Middle frontal gyrus (tissue), 1 donor: ENCODE measurements at regions not wholly inside any gene's neighbourhood (a gene's known extent, or its start where the extent isn't known, plus 50 kb on each side); places are given as distances from the start of the nearest gene placed in this dataset.

ENCODE experiments used
- DNase-seq: peaks from one replicate; pipeline ENCODE4 v3.0.0-alpha.2; 2015; ENCODE audit warnings: low spot score; ENCODE audit errors: extremely low spot score

DNA sequence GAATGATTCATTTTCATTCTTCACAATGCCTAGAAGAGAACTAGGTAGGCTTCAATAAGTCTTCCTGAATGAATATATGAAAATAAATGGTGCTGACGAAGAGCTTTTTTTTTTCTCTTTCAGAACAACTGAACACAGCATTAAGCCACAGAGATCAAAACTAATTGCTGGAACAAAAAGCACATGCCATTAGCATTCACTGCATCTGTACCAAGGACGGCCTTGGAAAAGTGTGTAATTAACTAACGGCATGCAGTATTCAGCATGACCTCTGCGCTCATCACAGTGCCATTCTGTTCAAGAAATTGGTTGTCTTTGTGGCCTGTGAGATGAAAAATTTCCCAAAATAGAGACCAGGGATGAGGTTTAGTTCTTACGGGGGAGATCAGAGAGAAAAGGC, 99.3 kb downstream of the NUDT12 start:
- DNase-seq: no peak

DNA sequence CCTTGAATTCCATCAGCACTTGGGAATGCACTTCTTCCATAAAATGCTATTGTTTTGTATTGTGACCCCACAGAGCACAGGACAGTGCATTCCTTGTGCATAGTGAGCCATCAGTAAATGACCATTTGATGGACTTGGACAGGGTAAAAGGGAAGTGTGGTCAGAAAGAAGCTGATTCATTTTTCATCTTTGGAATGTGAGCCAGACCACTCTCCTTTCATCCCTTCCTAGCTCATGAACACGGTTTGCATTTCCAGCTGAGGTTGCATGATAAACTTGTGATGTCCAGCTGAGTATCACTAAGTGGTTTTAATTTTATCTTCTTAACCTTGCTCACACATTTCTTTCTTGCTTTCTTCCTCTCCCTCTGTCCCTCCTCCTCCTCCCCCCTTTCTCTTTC, 101.3 kb downstream of the NUDT12 start:
- DNase-seq: no peak

DNA sequence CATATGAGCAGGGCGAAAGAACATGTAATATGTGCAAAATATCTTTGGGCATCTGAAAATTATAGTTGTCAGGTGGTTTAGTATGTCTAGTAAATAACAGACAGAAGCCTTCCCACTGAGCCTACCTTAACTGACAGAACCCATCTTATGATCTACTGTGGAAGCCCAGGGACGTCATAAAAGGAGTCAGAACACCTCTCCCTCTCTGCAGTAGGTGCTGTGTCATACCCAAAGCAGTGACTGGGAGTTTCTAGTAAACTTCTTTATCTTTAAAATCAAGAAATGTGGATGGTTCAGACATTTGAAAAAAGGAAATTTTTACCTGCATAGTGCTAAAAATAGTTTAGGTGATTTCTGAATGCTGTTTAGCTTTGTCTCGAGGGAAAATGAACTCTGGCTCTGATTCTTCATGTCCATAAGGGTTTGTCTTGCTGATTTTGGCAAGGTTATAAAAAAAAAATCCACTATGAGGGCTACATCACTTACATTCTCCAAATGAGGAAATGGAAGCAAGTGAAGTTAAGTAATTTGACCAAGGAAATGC, 104.0 kb downstream of the NUDT12 start:
- DNase-seq: no peak

DNA sequence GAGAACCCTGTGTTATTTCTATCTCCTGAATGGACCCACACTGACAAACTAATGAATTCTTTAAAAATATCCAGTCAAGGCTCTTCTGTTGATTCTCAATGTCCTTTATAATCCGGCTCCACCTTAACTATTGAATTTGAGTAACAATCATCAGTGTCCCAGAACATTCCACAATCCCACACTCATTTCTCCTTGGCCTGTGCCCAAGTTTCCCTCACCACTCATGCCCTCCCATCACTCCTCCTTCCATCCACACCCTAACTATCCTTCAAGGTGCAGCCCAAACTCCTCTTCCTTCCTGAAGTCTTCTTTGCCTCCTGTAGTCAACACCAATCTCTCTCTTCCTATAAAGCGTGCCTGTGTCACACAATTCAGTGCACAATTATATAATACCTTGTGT, 106.1 kb downstream of the NUDT12 start:
- no peak for DNase-seq

DNA sequence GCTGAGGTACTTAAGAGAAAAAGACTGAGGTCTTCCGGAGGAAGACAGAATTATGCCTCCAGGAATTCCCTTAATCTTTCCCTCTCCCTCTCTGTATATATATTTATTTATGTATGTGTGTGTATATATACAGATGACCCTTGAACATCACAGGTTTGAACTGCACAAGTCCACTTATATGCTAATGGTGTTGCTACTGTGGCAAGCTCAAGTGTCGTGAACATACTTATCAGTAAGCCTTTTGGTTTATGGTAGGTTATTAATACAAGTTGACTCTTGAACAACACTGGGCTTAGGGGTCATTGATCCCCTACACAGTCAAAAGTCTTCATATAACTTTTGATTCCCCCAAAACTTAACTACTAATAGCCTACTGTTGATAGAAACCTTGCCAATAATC, 106.8 kb downstream of the NUDT12 start:
- no peak for DNase-seq

DNA sequence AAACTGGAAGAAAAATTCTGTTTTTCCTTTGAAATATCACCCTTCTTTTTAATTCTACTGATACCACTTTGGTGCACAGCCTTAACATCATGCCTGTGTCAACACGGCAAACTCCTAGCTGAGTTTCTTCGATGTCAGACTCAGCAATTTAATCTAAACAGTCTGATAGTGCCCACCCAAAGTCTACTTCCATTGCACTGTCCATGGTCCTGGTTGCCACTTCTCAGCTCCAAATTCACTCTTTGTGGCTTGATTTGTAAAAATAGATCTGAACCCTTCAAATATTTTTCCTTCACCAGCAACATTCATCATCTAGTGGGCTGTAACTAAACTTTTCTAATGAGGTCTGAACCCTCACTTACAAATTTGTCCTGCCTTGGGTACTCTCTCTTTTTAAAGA, 107.8 kb downstream of the NUDT12 start:
- no peak for DNase-seq

DNA sequence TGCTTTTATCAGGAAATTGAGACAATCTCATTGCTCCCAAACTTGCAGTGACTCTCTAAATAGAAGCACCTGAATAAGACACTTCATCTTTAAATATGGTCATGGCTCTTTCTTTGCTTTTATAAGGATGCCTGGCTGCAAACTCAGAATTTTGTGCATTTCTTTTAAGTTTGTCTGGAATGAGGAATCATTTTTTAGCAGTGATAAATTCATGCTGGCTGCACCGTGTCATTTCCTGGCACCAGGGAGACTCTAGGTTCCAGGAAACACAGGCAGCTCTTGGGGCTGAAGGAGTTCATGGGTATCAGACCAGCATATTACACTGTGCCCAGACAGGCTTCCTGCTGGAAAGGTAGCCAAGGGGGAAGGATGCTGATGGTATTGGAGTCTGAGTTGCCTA, 109.9 kb downstream of the NUDT12 start:
- DNase-seq: no peak

DNA sequence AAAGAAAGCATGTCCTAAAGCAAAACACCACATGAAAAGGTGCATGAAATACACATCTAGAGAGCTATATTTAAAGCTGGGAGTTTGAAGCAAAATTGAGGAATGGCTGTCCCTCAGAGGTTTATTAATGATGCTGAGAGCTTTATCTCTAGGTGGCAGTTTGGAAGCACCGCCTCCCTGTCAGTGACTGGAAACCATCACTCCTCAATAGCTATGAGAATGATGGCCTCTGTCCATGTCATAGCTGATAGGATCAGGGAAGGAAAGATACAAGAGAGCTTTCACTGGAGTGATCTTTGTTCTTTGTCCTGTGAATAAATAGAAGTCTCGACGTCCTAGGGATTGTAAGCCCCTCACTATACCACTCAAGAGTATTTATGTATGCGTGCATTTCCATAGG, 110.5 kb downstream of the NUDT12 start:
- no peak for DNase-seq

DNA sequence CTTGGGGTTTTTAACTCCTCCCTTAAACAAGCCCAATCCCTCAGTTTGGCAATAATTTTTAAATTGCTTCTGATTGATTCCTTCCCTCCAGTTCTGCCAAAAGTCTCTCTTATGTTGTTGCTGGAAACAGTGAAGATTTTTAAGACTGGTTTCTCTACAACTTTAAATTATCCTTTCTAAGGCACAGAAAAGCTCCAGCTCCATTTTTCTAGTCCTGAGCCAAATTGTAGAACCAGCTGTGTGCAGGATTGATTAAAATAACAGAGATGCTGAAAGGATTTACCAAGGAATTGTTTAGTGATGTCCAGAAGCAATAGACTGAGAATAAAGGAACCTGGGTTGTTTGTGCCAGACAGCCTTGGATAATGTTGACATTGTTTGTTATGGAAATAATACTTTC, 111.3 kb downstream of the NUDT12 start:
- DNase-seq: no peak

DNA sequence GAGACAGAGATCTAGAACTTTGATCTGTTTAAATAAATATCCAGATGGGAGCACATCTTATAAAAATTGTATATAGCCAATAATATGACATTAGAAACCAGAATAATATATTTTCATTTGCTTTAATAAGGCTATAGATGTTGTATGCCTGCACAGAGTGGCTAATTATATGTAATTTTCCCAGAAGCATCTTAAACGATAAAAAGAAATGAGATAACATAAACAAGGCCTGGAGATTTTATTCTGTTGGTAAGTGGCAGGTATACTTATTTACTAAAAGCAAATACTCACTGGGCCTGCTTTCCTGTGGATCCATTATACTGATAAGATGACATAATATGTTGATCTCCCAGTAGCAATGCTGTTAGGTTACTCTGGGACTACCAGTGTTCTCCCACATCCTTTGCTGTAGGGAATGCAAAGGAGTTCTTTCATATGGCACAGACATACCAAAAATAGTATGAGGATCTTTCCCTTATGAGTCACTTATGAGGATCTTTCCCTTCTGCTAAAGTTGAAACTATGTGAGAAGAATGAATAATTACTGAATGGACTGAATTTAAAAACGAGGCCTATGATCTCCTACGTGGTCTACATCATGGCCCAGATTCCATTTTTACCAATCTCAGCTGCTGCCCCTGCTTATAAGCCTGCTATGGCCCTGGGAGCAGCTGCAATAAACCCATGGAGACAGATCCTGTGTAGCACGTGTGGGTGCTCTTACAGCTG, 112.1 kb downstream of the NUDT12 start:
- DNase-seq: no peak

DNA sequence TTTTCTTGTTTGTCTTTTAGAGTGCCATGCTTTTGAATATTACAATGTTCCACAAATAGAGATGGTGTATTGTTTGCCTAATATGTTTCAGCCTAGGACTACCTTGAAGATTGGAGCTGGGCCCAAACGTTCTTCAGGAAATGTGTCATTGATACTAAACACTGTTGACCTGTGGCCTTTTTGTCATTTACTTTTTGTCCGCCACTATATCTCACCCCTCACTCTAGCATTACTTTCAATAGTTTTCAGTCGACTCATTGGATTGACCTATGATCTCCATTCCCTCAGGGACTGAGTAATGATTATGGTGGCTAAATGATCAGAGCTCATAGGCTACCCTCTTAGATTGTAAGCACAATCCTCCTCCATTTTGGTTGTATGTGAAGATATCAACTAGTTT, 115.8 kb downstream of the NUDT12 start:
- DNase-seq: no peak

DNA sequence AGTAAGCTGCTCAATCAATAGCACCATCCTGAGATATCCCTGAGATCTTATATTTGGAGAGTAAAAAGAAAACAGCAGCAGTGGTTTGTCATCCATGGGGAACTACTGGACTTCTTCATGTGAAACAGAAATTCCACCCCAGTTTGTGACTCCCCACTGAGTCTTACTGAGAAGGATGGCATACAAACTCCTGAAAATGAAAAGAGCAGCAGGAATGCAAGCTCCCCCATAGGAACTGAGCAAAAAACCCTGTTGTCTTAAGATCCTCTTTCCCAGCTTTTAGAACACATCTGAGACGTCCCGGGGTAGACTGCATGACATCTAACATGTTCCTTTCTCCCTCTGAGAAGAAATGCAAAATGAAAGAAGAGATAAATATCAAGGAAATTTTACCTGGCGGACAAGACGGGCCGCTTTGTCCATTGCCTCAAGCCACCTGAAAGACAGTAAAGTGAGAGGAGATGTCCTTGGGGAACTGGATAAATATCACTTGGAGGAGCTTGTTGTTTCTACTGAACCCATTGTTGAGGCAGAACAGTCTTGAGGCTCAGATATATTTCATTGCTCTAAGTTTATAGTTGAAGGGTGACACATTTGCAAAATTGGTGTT, 117.1 kb downstream of the NUDT12 start:
- no peak for DNase-seq

DNA sequence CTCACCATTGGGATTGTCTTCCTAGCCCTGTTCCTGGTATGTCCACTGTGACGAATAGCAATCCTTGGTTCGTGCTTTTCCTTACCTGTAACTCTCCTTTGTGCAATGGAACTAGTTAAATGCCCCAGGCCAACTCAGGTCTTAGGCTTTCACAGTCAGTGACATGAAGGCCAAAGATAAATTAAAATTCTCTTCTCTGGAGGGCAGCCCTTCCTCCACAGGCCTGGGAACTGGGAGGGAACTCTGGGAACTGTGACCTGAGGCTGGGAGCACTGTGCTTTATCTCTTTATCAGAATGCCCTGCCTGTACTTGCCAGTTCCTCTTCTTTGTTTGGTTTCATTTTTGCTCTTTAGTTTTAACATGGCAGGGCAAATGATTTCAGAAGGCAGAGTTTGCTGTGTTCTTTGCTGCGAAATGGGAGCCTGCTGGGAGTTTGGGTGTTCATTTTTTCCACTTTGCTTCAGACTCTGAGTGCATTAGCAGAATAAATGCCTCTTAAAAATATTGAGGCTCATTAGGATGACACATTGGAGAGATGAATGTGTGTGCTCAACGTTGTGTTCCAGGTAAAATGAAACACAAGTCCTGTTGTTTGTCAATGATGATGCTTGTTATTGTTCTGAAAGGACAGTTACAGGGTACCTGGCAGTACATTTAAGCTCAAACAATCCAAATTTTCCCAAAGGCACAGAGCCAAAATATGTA, 118.1 kb downstream of the NUDT12 start:
- no peak for DNase-seq

DNA sequence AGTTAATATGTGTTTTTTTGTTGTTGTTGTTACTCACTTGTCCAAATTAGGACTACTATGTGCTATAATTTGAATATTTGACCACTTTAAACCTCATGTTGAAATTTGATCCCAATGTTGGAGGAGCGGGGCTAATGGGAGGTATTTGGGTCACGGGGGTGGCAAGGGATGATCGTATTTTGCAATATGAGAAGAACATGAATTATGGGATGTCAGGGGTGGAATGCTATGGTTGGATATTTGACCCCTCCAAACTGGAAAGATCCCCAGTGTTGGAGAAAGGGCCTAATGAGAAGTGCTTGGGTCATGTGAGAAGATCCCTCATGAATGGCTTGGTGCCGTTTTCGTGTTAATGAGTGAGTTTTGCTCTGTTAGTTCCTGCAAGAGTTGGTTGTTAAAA, 119.8 kb downstream of the NUDT12 start:
- no peak for DNase-seq

DNA sequence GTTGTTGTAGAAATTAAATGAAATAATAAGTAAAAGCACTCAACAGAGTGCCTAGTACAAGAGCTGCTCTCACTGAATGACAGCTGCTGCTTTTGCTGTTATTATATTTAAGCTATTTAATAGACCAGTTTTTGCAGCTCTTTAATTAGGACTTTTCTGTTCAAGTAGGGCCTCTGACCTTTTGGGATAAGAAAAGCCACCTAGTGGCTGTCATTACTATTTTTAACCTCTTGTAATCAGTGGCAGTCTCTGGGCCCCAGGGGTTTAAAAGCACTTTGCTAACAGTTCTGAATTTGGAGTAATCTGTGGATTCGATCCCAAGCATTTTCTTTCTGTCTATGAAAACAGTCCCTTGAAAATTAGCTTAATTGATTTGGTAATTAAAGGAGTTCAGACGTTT, 121.1 kb downstream of the NUDT12 start:
- no peak for DNase-seq

DNA sequence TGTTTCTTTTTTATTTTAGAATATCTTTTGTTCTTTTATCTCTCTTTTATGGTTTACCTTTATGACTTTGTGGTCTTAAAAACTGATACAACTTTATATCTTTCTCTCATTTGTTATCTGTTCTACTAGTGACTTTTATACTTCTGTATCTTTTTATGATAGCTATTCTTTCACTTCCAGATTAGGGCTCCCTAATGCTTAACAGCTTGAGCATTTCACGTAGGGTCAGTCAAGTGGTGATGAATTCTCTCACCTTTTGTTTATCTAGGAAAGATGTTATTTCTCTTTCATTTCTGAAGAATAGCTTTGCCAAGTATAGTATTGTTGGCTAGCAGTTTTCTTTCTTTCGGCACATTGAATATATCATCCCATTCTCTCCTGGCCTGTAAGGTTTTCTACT, 123.6 kb downstream of the NUDT12 start:
- DNase-seq: no peak

DNA sequence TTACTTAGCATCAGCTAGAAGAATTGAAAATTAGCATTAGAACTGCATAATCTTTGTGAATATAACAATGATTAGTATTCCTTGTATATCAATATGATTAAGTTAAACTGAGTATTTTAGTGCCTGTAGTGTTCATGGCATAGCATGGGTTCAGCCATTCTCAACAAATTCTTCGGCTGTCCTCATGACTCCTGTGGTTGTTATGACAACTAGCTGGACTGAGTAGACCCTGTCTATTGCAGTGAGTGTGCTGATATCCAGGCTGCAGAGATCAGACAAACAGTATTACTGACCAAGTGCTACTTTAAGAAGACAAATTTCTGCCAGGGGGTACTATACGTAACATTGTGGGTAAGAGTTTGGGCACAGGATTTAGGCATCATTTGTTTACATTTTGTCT, 125.9 kb downstream of the NUDT12 start:
- no peak for DNase-seq

DNA sequence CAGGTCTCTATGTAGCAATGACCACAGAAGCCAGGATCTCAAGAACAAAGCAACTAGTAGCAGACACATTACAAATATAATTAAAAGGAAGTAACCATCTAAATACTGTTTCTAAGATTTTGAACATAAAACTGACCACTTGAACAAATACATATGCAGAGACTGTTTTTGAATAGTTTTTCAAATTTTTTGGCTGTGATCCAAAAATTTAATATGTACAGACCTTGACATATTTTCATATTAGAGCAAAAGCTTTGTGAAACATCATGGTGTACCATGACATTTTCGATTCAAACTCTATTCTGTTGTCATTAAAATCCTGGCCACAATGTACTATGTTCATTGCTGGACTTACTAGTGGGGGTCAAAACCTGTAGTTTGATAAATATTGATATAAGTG, 126.5 kb downstream of the NUDT12 start:
- no peak for DNase-seq

DNA sequence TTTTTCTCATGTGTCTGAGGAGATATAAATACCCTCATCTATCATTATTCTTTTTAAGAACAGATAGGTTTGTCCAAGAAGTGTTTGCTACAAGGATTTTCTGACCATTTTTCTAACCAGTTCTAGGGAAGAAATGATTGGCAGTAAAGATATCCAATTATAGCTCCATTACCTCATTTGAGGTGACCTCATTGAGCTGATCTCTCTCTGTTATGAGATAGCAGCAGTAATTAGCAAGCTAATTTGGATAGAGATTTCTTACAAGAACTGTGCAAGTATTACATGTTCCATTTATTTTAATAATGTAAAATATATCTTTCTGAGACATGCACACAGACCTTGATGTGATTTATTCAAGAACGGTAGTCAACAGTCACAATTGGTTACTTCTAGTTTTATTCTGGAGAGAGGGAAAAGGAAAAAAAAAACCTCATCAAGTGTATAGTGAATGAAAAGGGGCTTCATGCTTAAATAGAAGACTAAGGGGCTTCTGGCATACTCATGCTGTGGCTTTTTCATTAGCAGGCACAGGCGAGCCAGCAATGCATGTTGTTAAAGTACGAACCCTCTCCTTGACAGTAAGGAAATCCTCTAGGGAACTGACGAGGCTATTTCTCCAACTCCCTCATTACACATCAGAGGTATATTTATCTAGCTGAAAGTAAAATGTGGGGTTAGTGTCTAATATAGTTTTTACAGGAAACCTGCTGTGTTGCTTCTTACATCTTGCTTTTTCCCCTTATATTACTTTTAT, 127.3 kb downstream of the NUDT12 start:
- no peak for DNase-seq

DNA sequence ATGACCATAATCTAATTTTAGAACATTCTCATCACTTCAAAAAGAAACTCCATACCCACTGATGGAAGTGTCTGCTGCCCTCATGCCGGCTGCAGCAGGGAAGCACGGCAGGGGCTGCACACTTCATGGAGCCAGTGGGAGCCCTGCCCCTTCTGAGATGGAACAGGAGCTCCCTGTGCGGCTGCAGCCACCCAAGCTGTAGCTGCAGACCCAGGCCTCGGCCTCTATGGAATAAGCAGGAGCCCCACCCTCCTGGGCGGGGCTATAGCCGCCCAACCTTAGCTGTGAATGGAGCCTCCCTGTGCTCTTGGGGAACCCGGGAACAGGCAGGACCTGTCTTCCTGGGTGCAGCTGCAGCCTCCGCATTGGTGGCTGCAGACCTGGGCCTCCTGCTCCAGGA, 128.5 kb downstream of the NUDT12 start:
- DNase-seq: no peak

DNA sequence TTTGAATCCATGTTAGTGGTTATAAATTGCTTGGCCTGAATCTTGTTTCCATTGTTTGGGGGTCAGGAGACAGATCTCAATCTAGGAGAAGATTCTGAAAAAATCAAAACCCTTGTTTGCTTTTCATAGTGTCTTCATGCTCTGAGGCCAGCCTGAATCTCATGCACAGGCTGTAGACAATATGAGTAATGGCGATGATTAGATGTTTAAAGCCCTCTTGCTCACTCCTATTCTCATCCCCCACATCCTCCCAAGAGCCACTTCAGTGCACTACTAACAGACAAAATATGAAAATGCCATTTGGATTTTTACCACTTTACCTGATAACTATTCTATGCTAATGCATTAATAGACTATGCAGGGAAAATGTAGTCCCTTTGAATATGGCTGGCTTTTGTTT, 129.4 kb downstream of the NUDT12 start:
- DNase-seq: no peak

DNA sequence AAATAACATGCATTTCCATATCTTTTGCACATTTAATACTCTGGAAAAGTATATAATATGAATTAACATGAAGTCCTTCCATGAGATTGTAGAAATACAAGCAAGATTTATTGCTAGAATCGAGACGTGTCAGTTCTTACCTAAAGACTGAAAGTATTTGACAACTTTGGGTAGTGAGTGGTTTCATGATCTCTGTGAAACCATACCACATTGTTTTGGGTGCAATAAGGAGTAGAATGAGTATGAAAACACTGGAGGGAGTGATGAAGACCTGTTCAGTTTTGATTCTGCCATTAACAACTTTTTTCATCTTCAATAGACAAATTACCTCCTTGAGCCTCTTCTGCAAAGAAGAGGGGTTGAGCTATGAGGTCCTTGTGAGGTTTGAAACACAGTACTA, 133.7 kb downstream of the NUDT12 start:
- no peak for DNase-seq
